ENCODE measurements at regions not wholly inside any gene's neighbourhood (a gene's known extent, or its start where the extent isn't known, plus 50 kb on each side); places are given as distances from the start of the nearest gene placed in this dataset.

- DNase-seq (no peak), FAIRE-seq (no peak)
- Histone ChIP-seq H3K36me3 (ENCODE audit: control insufficient read depth in 2 of 3, insufficient read depth in 3 of 3, low read length in 3 of 3) (no peaks in the 10 kb centered on the region), H3K4me3 (ENCODE audit: low read length in 3 of 3) (no peak overlapping the region), H3K27ac (ENCODE audit: low read depth in 2 of 2, low read length in 2 of 2) (no peak overlapping the region), H3K9me3 (ENCODE audit: control insufficient read depth in 2 of 3, insufficient read depth in 1 of 3, low read length in 3 of 3) (no peaks in the 10 kb centered on the region), H3K4me1 (ENCODE audit: control insufficient read depth in 2 of 3, insufficient read depth in 2 of 3, low read depth in 1 of 3, low read length in 3 of 3) (peaks cover 0 to 2% (median 0%) of the 10 kb centered on the region in 3 donors), H3K27me3 (ENCODE audit: control insufficient read depth, insufficient read depth, low read length) (no peaks in the 10 kb centered on the region), H3K9ac (ENCODE audit: low read length in 3 of 3) (no peak overlapping the region)
- TF ChIP-seq CTCF (IDR thresholded peaks at IDR 0.05; ENCODE audit: borderline replicate concordance, extremely low read depth, insufficient read depth) = no peak
- intact Hi-C loops (cut with DNase I) = no loop called here
Measured at GRCh38 chr12:67082221-67082620, 186.9 kb upstream of the CAND1 start.

- TF ChIP-seq CTCF (IDR thresholded peaks at IDR 0.05; ENCODE audit: borderline replicate concordance, extremely low read depth, insufficient read depth) = no peak
- intact Hi-C loops (cut with DNase I) = no loop called here
- H3K4me1 ChIP-seq (ENCODE audit: control insufficient read depth in 2 of 3, insufficient read depth in 2 of 3, low read depth in 1 of 3, low read length in 3 of 3) = peaks cover under 1 to 5% (median 2%) of the 10 kb centered on the region in 3 donors
- no peak overlapping the region for H3K4me3 ChIP-seq (ENCODE audit: low read length in 3 of 3)
- H3K27me3 ChIP-seq (ENCODE audit: control insufficient read depth, insufficient read depth, low read length) = no peaks in the 10 kb centered on the region
- H3K36me3 ChIP-seq (ENCODE audit: control insufficient read depth in 2 of 3, insufficient read depth in 3 of 3, low read length in 3 of 3) = no peaks in the 10 kb centered on the region
- DNase-seq (peak in 3 of 5 donors; percentile 18 to 67 (median 64)), FAIRE-seq (no peak)
- no peaks in the 10 kb centered on the region for H3K9me3 ChIP-seq (ENCODE audit: control insufficient read depth in 2 of 3, insufficient read depth in 1 of 3, low read length in 3 of 3)
- no peak overlapping the region for H3K9ac ChIP-seq (ENCODE audit: low read length in 3 of 3)
- H3K27ac ChIP-seq (ENCODE audit: low read depth in 2 of 2, low read length in 2 of 2) = no peak overlapping the region
Measured at GRCh38 chr12:67085699-67086098, 183.5 kb upstream of the CAND1 start.

GRCh38 chr12:67086116-67086515, 183.0 kb upstream of the CAND1 start:
- H3K27me3 ChIP-seq (ENCODE audit: control insufficient read depth, insufficient read depth, low read length) = no peaks in the 10 kb centered on the region
- H3K9ac ChIP-seq (ENCODE audit: low read length in 3 of 3) = no peak overlapping the region
- H3K4me3 ChIP-seq (ENCODE audit: low read length in 3 of 3) = no peak overlapping the region
- H3K36me3 ChIP-seq (ENCODE audit: control insufficient read depth in 2 of 3, insufficient read depth in 3 of 3, low read length in 3 of 3) = no peaks in the 10 kb centered on the region
- no peak for TF ChIP-seq CTCF (IDR thresholded peaks at IDR 0.05; ENCODE audit: borderline replicate concordance, extremely low read depth, insufficient read depth)
- DNase-seq (no peak), FAIRE-seq (no peak)
- intact Hi-C loops (cut with DNase I) = no loop called here
- H3K27ac ChIP-seq (ENCODE audit: low read depth in 2 of 2, low read length in 2 of 2) = no peak overlapping the region
- no peaks in the 10 kb centered on the region for H3K9me3 ChIP-seq (ENCODE audit: control insufficient read depth in 2 of 3, insufficient read depth in 1 of 3, low read length in 3 of 3)
- peaks cover 2 to 5% (median 4%) of the 10 kb centered on the region in 3 donors for H3K4me1 ChIP-seq (ENCODE audit: control insufficient read depth in 2 of 3, insufficient read depth in 2 of 3, low read depth in 1 of 3, low read length in 3 of 3)

Measured in kidney (tissue), 13 donors.